Forelimb muscle (tissue), 1 donor: ENCODE measurements at regions not wholly inside any gene's neighbourhood (a gene's known extent, or its start where the extent isn't known, plus 50 kb on each side); places are given as distances from the start of the nearest gene placed in this dataset.

ENCODE experiments used
- DNase-seq: peaks from one replicate; pipeline ENCODE4 v3.0.0-alpha.2; 2013; ENCODE audit warnings: low read depth

GRCh38 chr5:89471541-89471940 lies 588.6 kb upstream of the MEF2C start:
- DNase-seq = no peak

GRCh38 chr5:89471115-89471514 lies 588.1 kb upstream of the MEF2C start:
- DNase-seq = no peak

DNA sequence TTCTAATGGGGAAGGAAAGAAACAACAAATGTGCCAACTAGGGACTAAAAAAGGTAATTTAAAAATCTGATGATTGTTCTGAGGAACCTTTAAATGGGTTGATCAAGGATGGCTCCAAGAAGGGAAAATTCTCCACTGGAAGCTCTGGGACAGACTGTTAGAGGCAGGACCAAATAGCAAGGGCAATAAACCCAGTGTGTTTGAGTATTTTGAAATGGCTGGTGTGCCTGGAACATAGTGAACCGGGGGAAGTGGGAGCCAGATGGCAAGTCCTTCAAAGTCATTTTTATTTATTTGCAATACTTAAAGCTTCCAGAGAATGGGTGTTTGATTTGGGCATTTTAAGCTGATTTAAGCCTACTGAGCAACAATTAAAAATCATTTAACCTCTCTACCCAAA lies 587.7 kb upstream of the MEF2C start:
- DNase-seq = no peak

DNA sequence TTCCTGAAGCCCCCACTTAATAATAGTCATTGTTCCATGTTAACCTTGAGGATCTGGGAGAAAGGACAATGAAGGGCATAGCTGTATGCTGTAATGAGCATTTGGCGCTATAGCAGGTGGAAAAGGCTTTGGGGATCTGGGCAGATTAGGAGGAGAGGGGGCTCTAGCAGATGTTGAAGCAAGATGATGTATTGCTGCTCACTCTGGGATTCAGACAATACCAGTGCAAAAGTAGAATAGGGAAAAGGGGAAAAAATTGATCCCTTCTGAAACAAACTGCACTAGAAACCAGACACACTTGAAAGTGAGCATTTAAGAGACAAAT lies 575.3 kb upstream of the MEF2C start:
- DNase-seq = peak; percentile 5

DNA sequence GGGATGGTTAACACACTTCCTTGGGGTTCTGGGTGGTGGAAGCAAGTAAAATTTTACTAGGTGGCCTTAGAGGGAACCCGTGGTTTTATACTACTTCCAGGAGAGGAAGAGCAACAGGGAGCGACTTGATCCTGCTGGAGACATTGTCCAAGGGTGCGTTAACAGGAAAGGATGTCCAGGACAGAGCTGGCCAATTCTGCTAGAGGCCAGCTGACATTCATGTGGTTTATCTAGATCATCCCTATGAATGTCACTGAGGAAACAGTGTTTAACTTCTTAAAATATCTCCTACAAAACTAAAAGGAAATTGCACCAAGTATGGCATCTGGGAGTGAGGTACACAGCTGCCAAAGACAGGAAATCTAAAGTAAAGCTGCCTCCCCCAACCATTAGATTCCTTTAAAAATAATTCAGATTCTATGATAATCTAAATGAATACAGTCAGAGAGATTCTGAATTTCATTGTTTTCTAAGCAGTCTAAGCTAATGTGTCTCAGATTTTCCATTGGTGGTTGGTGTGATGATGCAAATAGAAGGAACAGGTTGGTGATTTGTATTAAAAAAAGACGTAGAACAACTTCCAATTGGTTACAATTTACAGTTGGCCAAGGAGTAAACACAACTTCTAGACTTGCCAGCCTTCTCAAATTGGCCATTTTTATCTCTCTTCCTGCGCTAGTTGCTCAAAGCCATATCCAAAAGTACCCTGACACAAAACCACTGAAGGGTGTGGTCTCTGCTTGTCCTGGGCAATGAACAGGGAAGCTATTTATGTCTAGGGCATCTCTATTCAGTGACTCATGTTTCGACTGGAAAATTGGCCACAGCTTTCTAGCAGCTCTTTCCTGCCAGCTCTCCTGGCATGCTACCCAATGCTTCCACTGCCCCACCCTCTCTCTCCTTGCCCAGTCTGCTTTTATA lies 574.7 kb upstream of the MEF2C start:
- DNase-seq = peak; percentile 6

DNA sequence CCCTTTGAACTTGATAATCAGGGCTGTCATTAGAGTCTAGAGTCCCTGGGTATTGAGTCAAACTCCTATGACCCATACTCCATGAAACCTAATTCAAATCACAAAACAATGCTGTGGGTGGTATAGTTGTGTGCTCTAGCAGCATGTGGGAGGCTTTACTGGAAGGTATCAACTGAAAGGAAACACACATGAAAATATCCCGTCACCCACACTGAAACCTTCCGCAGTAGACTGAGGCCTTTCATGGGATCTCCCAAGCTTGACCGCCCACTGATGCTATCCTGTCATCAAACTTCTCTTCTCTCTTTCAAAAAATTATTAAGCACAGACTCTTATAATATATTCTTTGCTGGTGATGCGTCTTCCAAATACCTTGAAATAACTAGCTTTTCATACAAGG lies 569.1 kb upstream of the MEF2C start:
- DNase-seq = no peak

DNA sequence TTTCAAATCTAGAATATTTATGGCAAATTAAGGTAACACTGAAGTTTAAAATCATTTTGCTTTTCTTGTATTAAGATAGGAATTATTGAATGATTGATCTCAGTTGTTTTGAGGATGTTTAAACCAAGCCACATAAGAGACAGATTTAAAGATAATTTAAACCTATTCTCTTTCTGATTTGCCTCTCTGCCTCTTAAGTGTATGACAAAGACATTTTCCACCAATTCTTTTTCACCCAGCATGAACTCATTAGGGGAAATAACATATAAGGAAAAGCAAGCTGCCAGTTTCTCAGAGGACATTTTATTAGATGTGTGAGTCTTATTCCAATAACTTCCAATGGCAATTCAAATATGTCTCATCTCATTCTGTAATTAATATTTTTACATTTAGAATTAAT lies 568.3 kb upstream of the MEF2C start:
- no peak for DNase-seq

GRCh38 chr5:89450149-89450538 lies 567.2 kb upstream of the MEF2C start:
- no peak for DNase-seq

- no peak for DNase-seq
Measured at GRCh38 chr5:89449392-89450148, 566.6 kb upstream of the MEF2C start.

DNA sequence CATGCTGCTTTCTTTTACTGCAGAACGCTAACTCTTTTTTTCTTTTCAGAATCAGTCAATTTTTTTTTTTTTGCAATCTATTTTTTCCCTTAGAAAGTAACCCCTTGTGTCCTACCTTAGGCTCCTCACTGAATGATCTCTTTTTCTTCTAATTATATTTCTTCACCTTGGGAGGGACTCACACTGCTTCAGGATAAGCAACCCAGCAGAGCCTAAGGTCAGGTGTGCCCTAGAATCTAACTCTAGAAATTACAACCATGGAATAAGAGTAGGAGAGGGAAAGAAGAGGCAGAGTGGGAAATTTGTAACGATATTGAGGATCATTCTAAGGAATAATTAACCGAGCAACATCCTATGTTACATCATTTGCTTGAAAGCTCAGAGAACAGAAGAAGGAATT lies 564.0 kb upstream of the MEF2C start:
- DNase-seq = no peak

GRCh38 chr5:89445106-89445745 lies 562.2 kb upstream of the MEF2C start:
- no peak for DNase-seq

GRCh38 chr5:89444088-89444487 lies 561.1 kb upstream of the MEF2C start:
- DNase-seq = no peak

- no peak for DNase-seq
Measured at GRCh38 chr5:89443508-89443907, 560.5 kb upstream of the MEF2C start.

DNA sequence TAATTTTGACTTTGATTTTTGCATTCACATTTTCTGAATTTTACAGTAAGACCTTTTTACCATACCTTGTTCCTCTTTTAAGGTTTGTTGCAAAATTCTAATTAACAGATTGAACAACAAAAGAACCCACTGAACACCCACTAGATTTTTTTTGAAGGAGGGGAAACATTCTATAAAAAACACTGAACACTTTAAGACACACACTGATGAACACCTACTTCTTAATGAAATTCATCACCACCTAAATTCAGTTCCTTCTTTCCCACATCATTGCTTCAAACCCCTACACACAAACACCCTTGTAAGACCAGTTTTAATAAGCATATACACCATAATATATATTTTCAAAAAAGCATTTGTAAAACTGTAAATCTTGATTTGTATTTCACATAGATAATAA lies 559.0 kb upstream of the MEF2C start:
- no peak for DNase-seq

GRCh38 chr5:89440670-89441069 lies 557.7 kb upstream of the MEF2C start:
- DNase-seq = no peak

- DNase-seq = no peak
Measured at GRCh38 chr5:89437450-89438435, 554.8 kb upstream of the MEF2C start.

DNA sequence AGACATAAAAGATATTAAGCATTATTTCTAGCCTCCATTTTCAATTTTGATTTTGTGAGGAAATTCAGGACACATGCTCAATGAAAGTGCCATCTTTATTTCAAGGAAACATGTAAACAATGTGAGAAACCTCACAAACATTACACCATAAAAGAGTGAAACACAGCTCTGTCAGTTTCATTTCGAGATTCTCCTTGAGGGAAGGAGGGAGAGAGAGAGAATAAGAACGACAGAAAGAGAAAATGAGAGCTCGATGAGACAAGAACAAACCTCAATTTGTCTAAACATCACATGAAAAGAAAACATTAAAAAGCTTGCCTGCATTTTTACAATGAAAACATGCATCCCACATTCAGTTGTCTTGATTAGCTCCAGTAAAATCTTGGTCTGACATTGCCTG lies 553.5 kb upstream of the MEF2C start:
- DNase-seq = no peak

- DNase-seq = no peak
Measured at GRCh38 chr5:89435347-89435746, 552.4 kb upstream of the MEF2C start.

- no peak for DNase-seq
Measured at GRCh38 chr5:89428624-89429023, 545.6 kb upstream of the MEF2C start.

GRCh38 chr5:89425062-89425461 lies 542.1 kb upstream of the MEF2C start:
- DNase-seq = no peak

DNA sequence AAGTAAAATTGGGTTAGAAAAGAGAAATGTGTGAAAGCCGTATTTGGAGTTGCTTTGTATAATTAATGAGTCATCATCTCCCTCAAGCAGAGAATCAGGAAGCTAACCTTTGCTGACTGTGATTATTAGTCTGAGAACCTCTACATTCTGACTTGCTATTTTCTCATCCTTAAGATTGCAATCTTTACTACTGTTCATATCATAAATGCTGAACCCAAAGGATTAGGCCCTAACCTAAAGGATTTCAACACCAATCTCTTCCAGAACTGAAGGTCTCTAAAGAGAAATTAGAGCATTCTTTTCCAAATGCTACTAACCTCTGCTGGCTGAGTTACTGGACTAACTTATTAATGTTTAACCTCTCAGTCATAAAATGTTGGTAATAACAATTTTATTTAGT lies 538.1 kb upstream of the MEF2C start:
- DNase-seq = no peak
